HepG2 (cell line): ENCODE measurements at regions not wholly inside any gene's neighbourhood (a gene's known extent, or its start where the extent isn't known, plus 50 kb on each side); places are given as distances from the start of the nearest gene placed in this dataset.

Source experiments
- ATAC-seq: fragments of 200-7000 bp; cut with Tn5 transposase; 3 replicates; pipeline ENCODE4 v1.9.1; 2020; ENCODE audit warnings: mild to moderate bottlenecking, moderate library complexity
- BruUV-seq: library from RNA; stranded (reverse); fragments of 400-500 nt; replicated peaks from 2 replicates; lab custom pipeline; 2021; lab: Mats Ljungman, UMichigan
- CTCF ChIA-PET: fragments of 300-600 bp; formaldehyde crosslinking; extraction: SDS; loops from one replicate; lab custom pipeline; 2021; ENCODE audit warnings: low total read pairs, inconsistent platforms, low intra/inter-chr PET ratio; lab: Yijun Ruan, JAX
- POLR2A ChIA-PET: fragments of 350-600 bp; sonication (Branson Sonifier 250); formaldehyde crosslinking; loops from one replicate; lab custom pipeline; 2020; ENCODE audit warnings: antibody characterized with exemption, inconsistent platforms; lab: Yijun Ruan, JAX
- DNase-seq: peaks from one replicate; pipeline ENCODE4 v3.0.0-alpha.2; 2015; ENCODE audit warnings: low spot score
- FAIRE-seq: peaks from 3 replicates; lab custom pipeline; 2011; peaks lifted over from hg19 to GRCh38; lab: Jason Lieb, UNC
- H2AFZ ChIP-seq: one replicate; pipeline ENCODE4 v1.6.1; 2011; ENCODE audit warnings: low read length, inconsistent platforms
- H3K27ac ChIP-seq: fragments of 300-600 bp; 3 replicates; pipeline ENCODE4 v1.8.0; 2011; ENCODE audit warnings: mixed run types, mild to moderate bottlenecking, mixed read lengths, low read length, inconsistent platforms; ENCODE audit not compliant: insufficient read depth; ENCODE audit errors: extremely low read length
- H3K27me3 ChIP-seq, 2 experiments: fragments of 200-600 bp in 1 of 2; 2 replicates in 1 of 2; 3 replicates in 1 of 2; pipeline versions ENCODE4 v1.6.0 to v1.8.0; 2011; ENCODE audit warnings: low read length in 2 of 2, mild to moderate bottlenecking in 2 of 2, moderate library complexity in 2 of 2, inconsistent platforms in 1 of 2; ENCODE audit not compliant: insufficient read depth in 2 of 2, control insufficient read depth in 1 of 2
- H3K36me3 ChIP-seq, 2 experiments: fragments of 200-600 bp in 1 of 2; replicated peaks in 1 of 2; 2 replicates in 1 of 2; 3 replicates in 1 of 2; pipeline versions ENCODE4 v1.5.1 to v1.8.0; 2011; ENCODE audit warnings: low read length in 2 of 2, inconsistent platforms in 1 of 2; ENCODE audit not compliant: insufficient read depth in 2 of 2, control insufficient read depth in 1 of 2
- H3K4me1 ChIP-seq: 2 replicates; pipeline ENCODE4 v1.5.1; 2012; ENCODE audit warnings: low read length, inconsistent platforms; ENCODE audit not compliant: insufficient read depth
- H3K4me2 ChIP-seq: 2 replicates; pipeline ENCODE4 v1.6.0; 2011; ENCODE audit warnings: low read depth, low read length, inconsistent platforms
- H3K4me3 ChIP-seq, 3 experiments: fragments of 200-600 bp in 1 of 3; sonication (generic), shearing (Covaris generic) in 1 of 3; replicated peaks in 1 of 3; 2 replicates each; pipeline ENCODE4 v1.5.1; 2011 to 2016; ENCODE audit warnings: low read length in 3 of 3, inconsistent platforms in 2 of 3, low read depth in 2 of 3, mild to moderate bottlenecking in 2 of 3, control low read depth in 1 of 3, mixed read lengths in 1 of 3; ENCODE audit not compliant: insufficient read depth in 1 of 3
- H3K79me2 ChIP-seq: one replicate; pipeline ENCODE4 v1.6.1; 2011; ENCODE audit warnings: low read length, inconsistent platforms; ENCODE audit not compliant: insufficient read depth
- H3K9ac ChIP-seq: 2 replicates; pipeline ENCODE4 v1.6.0; 2011; ENCODE audit warnings: mild to moderate bottlenecking, low read depth, low read length, inconsistent platforms; ENCODE audit not compliant: insufficient read depth
- H3K9me3 ChIP-seq: 2 replicates; pipeline ENCODE4 v1.5.1; 2012; ENCODE audit warnings: mild to moderate bottlenecking, low read length
- H4K20me1 ChIP-seq: 2 replicates; pipeline ENCODE4 v1.6.0; 2011; ENCODE audit warnings: inconsistent platforms, mild to moderate bottlenecking, low read length, moderate library complexity; ENCODE audit not compliant: insufficient read depth
- ATF7-NPFF ChIP-seq: sonication (generic); formaldehyde crosslinking; IDR thresholded peaks from 2 replicates; pipeline ENCODE4 v1.8.1; 2023; ENCODE audit warnings: mild to moderate bottlenecking, low read depth, missing genetic modification reagents, moderate library complexity
- CCDC6 ChIP-seq: sonication (generic); formaldehyde crosslinking; IDR thresholded peaks from 2 replicates; pipeline ENCODE4 v1.8.1; 2022; ENCODE audit warnings: mild to moderate bottlenecking, missing genetic modification reagents, moderate library complexity
- IRF2 ChIP-seq: IDR thresholded peaks from 2 replicates; pipeline ENCODE4 v1.6.1; 2018; ENCODE audit warnings: missing genetic modification reagents, missing compliant biosample characterization
- MEIS1 ChIP-seq: sonication (generic); formaldehyde crosslinking; IDR thresholded peaks from 2 replicates; pipeline ENCODE4 v1.9.0; 2021; ENCODE audit warnings: mild to moderate bottlenecking, missing genetic modification reagents, moderate library complexity, borderline replicate concordance
- ZNF441 ChIP-seq: sonication (generic); formaldehyde crosslinking; IDR thresholded peaks from 2 replicates; pipeline ENCODE4 v1.7.0; 2021; ENCODE audit warnings: missing genetic modification reagents, borderline replicate concordance
- ZNF503 ChIP-seq: sonication (generic); formaldehyde crosslinking; IDR thresholded peaks from 2 replicates; pipeline ENCODE4 v1.4.0; 2020; ENCODE audit warnings: missing genetic modification reagents
- ZNF598 ChIP-seq: sonication (generic); formaldehyde crosslinking; IDR thresholded peaks from 2 replicates; pipeline ENCODE4 v1.5.1; 2020; ENCODE audit warnings: mild to moderate bottlenecking, missing genetic modification reagents, borderline replicate concordance
- ZNF629 ChIP-seq: sonication (generic); formaldehyde crosslinking; conservative IDR thresholded peaks from 2 replicates; pipeline ENCODE4 v1.5.0; 2020; ENCODE audit warnings: missing genetic modification reagents
- ZNF670 ChIP-seq: sonication (generic); formaldehyde crosslinking; IDR thresholded peaks from 2 replicates; pipeline ENCODE4 v1.8.0; 2022; ENCODE audit warnings: mild to moderate bottlenecking, missing genetic modification reagents, borderline replicate concordance
- ZNF775 ChIP-seq: sonication (generic); formaldehyde crosslinking; IDR thresholded peaks from 2 replicates; pipeline ENCODE4 v1.4.0; 2020; ENCODE audit warnings: missing genetic modification reagents, mild to moderate bottlenecking, moderate library complexity, borderline replicate concordance
- WGBS: methylation state at CpG from one replicate; pipeline ENCODE4 v1.1.6; 2017; ENCODE audit warnings: low lambda C conversion rate; 5-methylcytosine and 5-hydroxymethylcytosine counted together
- in situ Hi-C: cut with HindIII; loops from 2 replicates; pipeline ENCODE4 v1.10.0; 2017; ENCODE audit warnings: low pct_unique_long_range_greater_than_20kb; ENCODE audit not compliant: extremely low pct_ligation_motif_present
- intact Hi-C: fragments of 100-400 bp; cut with micrococcal nuclease; formaldehyde crosslinking; loops from one replicate; pipeline ENCODE4 v1.10.0; 2022; ENCODE audit not compliant: unreplicated experiment
- TF ChIP-seq, protein P1 (sequence below): sonication (generic); formaldehyde crosslinking; IDR thresholded peaks from 2 replicates; pipeline ENCODE4; 2020; ENCODE audit warnings: missing genetic modification reagents, mild to moderate bottlenecking, borderline replicate concordance

GRCh38 chr4:110702326-110702725 is 79.4 kb upstream of the PITX2 start:
- in situ Hi-C loops (no loop called here), intact Hi-C loops (no loop called here)
- ATAC-seq (no peak), DNase-seq (no peak), FAIRE-seq (no peak)
- Histone ChIP-seq H3K9ac (no peak overlapping the region), H3K79me2 (no peaks in the 10 kb centered on the region), H3K4me3 (no peak overlapping the region), H3K9me3 (no peaks in the 10 kb centered on the region), H3K4me1 (no peaks in the 10 kb centered on the region), H3K36me3 (no peaks in the 10 kb centered on the region), H3K4me2 (no peak overlapping the region), H3K27me3 (no peaks in the 10 kb centered on the region; a peak in 1 of 5 replicates), H3K27ac (no peak overlapping the region), H2AFZ (no peak overlapping the region), H4K20me1 (no peaks in the 10 kb centered on the region)
- CTCF ChIA-PET = no interaction called here
- no peak for TF ChIP-seq ZNF441
- TF ChIP-seq ATF7-NPFF (CRISPR knock-in tag) = no peak
- TF ChIP-seq, protein P1, sequence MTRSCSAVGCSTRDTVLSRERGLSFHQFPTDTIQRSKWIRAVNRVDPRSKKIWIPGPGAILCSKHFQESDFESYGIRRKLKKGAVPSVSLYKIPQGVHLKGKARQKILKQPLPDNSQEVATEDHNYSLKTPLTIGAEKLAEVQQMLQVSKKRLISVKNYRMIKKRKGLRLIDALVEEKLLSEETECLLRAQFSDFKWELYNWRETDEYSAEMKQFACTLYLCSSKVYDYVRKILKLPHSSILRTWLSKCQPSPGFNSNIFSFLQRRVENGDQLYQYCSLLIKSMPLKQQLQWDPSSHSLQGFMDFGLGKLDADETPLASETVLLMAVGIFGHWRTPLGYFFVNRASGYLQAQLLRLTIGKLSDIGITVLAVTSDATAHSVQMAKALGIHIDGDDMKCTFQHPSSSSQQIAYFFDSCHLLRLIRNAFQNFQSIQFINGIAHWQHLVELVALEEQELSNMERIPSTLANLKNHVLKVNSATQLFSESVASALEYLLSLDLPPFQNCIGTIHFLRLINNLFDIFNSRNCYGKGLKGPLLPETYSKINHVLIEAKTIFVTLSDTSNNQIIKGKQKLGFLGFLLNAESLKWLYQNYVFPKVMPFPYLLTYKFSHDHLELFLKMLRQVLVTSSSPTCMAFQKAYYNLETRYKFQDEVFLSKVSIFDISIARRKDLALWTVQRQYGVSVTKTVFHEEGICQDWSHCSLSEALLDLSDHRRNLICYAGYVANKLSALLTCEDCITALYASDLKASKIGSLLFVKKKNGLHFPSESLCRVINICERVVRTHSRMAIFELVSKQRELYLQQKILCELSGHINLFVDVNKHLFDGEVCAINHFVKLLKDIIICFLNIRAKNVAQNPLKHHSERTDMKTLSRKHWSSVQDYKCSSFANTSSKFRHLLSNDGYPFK (CRISPR knock-in tag) = no peak
- TF ChIP-seq ZNF629 = no peak
- TF ChIP-seq ZNF503 (CRISPR knock-in tag) = no peak
- TF ChIP-seq ZNF775 (CRISPR knock-in tag) = no peak
- no peak for TF ChIP-seq CCDC6 (CRISPR knock-in tag)
- no peak for TF ChIP-seq ZNF670
- TF ChIP-seq MEIS1 = no peak
- TF ChIP-seq ZNF598 (CRISPR knock-in tag) = no peak
- no peak for TF ChIP-seq IRF2 (CRISPR knock-in tag)
- POLR2A ChIA-PET = no interaction called here
- 27% methylated on average over 6 of the region's 6 CpGs for WGBS
- BruUV-seq = no TSS peak
